HG02623 (cell line): ENCODE measurements at regions not wholly inside any gene's neighbourhood (a gene's known extent, or its start where the extent isn't known, plus 50 kb on each side); places are given as distances from the start of the nearest gene placed in this dataset.

Experiments
- ATAC-seq: cut with Tn5 transposase; IDR thresholded peaks from one replicate; pipeline ENCODE4 v1.9.1; 2021; ENCODE audit warnings: moderate library complexity; ENCODE audit not compliant: unreplicated experiment

DNA sequence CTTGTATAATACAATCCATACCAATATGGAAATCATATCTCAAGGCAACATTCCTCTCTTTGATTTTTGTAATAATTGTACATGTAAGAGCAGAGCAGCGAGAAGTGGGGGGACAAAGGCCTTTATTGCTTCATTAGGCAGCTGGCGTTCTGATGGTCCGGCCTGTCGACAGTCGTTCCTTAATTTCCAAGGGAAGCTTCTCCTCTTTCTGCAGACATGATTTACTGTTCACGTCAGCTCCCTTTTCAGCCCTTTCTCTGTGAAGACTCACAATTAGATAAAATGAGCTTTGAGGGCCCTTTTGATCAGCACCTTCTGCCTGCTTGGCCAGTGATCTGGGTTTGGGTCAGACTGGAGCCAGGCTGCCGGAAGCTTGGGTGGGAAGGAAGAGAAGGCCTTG lies 65.6 kb upstream of the CTBP2 start:
- ATAC-seq = no peak

DNA sequence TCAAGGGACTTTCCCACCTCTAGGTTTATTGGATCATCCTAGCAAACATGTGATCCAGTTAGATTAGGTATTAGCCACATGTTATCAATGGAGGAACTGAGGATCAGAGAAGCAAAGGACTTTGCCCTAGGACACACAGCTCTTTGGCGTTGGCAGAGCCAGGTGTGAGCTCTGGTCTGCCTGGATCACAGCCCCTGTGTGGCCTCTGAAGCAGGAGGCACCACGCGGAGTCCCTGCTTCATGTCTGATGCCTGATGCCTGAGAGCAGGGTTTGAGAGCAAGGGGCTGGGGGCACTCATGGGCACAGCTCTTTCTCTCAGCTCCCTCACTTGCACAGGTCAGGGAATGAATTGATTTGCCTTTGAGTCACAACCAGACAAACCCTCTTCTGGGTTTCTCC lies 64.7 kb upstream of the CTBP2 start:
- ATAC-seq = no peak

DNA sequence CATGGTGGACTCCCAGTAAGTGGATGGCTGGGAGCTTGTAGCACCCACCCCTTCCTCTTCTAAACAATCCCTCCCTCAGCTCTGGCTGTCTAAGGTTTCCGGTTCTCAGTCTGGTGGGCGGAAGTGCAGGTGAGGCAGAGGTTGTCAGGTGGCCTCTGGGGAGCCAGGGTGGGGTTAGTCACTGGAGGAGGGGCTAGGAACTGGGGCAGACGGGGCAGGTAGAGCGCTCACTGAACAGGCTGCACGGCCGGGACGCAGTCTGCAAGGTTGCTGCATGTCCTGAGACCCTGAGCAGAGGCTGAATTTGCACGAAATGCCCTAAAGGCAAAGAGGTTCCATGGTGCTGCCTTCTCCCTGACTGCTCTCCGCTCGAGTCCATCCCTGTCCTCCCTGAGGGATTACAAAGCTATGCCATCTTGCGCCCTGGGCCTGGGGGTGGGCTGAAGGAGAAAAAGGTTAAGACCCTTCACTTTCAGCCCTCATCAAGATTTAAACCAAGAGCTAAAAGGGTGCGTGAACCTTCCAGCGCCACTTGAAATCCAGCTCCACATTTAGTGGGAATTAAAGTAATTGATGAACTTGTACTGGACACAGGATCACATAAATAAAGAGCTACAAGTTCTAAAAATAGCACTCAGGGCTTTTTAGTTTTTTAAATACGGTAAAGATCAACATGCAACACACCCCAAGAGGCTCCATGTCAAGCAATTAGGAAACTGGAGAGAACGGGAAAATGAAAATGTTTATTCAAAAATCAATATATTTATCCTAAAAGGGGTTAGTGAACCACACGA lies 62.3 kb upstream of the CTBP2 start:
- ATAC-seq = no peak

DNA sequence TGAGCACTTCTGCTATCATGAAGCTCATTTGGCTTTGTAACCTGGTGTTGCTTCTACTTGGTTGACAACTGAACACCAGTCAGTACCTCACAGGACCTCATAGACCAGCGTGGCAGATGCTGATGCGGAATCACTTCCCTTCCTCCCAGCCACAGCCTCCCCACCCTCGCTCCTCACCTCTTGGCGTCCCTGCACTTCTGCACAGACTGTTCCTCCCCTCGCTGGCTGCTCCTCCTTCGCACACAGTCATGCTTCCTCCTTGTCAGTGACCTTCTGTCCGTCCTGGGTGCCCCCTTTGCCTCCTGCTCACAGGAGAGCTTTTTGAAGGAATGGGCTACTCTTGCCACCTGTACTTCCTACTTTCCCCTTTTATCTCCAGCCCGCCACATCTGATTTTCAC lies 61.4 kb upstream of the CTBP2 start:
- no peak for ATAC-seq

DNA sequence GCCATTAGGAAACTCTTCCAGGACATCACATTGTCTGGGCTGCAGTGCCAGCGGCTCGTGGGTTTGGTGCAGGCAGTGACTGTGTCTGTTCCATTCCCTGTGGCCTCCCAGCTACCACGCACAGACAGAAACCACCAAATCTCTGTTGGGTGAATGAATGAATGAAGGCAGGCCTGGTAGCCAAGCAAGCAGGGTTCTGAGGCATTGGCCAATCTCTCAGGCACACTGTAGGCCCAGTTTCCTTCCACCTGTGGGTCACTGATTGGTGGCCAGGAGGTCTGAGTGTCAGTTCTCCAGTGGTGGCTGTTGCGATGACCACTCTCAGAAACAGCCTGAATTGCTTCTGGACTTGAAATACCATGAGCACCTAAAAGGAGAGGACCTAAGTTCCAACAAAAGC lies 59.4 kb upstream of the CTBP2 start:
- ATAC-seq = no peak

DNA sequence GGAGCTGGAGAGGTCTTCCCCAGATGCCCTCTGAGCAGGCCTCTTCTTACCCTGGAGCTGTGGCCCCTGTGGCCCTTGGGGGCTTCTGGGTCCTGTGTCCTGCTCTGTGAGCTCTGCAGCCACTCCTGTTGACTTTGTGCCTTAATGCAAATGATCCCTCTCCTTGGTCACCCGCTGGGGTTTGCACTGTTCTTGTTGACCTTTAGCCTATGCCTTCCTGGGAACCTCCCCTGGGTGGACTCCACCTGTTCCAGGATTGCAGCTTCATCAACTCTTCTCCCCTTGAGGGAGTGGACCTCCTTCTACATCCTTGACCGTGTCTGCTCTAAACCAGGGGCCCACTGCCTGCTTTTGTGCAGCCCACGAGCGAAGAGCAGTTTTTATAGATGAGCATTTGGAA lies 58.6 kb upstream of the CTBP2 start:
- ATAC-seq = no peak

DNA sequence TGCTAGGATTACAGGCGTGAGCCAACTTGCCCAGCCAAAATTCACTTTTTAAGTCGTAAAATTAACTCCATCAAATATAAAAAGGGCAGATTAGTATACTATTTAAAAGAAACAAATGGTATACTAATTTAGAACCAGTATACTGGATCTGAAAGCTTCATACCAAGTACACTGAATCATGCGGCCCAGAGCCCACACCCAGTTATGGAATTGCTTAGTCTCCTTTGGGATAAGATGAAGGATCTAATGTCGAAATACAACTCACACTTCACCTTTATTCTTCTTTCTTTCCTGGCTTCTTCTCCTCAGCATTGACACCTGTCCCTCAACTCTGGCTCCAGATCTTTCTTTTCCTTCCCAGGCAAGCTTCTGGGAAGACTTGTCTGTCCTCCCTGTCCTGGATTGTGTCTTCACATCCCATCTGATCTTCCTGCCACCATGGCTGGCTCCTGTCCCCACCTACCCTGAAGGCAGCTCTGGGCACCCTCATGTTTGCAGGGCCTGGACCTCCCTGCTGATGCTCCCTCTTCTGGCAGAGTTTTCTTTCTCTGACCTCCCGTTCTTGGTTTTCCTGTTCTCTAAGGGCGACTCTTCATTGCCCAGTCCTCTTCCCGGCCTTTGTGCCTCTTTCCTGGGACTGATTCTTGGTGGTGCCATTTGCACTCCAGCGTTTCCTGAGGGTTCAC lies 57.8 kb upstream of the CTBP2 start:
- ATAC-seq = no peak

DNA sequence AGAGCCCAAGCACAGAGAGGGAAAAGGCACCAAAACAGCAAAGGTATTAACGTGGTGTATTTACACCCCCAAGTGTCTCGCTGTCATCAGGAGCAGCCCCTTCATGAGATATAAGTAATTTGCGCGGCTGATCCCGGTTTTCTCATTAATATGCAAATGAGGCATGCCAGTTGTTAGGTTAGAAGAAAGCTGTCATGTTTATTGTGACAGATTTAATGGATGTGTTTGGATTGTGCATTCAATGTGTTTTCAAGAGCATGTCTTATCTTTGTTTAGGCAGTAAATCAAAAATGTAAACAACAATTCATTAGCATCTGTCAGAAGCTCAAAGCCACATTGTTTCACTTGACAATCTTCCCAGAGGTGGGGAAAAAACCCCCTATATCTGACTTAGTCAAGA lies 56.5 kb upstream of the CTBP2 start:
- no peak for ATAC-seq

DNA sequence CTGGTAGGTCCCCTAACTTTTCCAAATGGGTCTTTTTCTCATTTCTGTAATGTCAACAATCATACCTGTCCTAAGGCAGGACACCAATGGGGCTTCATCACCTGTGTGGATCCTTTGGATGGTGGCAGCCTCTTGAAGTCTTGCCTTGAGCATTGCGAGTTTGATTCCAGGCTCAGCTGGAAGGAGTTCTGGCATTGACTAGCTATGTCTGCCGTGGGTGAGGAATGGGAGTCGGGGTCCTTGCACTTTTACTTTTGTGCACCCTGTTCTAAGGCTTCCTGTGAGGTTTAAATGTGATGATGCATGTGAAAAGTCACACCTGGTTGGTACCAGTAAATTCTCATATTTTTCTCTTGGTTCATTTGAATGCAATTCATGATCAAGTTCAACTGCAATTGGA lies 55.9 kb upstream of the CTBP2 start:
- no peak for ATAC-seq

DNA sequence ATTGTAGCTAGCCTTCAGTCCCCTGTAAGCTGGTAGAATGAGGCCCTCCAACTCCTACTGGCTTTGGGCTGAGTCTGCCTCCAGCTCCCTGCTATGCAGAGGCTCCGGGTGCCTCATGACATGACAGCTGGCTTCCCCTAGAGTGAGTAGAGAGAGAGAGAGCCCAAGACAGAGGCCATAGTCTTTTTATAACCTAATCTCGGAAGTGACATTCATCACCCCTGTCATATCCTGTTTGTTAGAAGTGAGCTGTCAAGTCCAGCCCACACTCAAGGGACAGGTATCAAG lies 53.9 kb upstream of the CTBP2 start:
- ATAC-seq = no peak

DNA sequence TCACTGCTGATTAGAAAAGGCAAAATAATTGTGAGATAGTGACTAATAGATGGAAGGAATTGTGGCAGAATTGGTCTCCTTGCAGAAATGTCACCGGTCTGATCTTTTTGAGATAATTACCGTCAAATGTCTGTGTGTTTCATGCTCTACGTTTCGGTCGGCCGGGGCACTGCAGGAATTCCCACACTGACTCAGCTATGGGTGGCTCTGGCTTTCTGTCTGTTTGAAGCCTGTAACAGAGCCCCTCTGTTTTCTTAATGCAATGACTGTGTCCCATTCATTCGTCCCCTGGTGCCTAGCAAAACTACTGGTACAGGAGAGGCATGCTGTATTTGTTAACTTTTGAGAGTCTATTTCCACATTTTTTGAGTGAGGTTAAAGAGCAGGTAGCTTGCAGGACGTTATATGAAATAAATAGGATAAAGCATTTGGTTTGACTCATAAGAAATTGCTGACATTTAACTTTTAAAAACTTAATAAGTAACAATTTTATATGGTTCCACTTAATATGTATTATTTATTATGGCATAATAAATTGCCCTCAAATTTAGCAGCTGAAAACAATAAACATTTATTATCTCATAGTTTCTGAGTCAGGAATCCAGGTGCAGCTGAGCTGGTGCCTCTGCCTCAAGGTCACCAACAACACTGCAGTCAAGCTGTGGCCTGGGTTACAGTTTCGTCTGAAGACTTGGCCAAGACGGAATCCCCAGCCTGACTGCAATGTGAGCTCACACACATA lies 53.3 kb upstream of the CTBP2 start:
- no peak for ATAC-seq

DNA sequence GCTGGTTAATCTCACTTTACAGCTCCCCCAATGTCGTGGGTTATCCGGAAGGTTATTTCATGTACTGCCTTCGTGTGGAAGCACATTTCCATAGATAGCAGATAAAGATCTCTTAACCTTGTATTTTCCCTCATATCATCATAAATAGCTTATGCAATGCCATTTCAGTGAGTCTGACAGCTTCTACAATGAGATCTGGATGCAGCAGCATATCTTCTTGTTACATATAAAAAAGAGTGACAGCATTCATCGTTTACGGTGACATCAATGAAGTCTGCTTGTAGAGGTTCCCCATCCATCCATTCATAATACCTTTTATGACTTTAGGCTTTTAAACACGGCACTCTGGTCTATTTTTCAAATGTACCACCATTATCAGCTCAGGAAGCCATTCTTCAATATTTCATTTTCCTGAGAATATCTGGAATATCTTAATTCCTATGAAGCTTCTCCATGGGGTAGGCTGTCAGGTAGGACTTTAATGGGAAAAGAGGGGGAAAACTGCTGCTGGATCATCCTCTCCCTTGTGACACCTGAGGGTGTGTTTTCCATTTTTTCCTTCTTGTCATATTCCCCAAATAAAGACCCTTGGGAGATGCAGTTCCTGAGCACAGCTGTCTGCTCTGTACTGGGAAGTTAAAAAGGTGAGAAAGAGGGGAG lies 51.9 kb upstream of the CTBP2 start:
- ATAC-seq = no peak
